GM12878 (cell line): ENCODE measurements at regions not wholly inside any gene's neighbourhood (a gene's known extent, or its start where the extent isn't known, plus 50 kb on each side); places are given as distances from the start of the nearest gene placed in this dataset.

Experiments
- ATAC-seq: fragments of 200-7000 bp; cut with Tn5 transposase; 3 replicates; pipeline ENCODE4 v1.9.1; 2020; ENCODE audit warnings: mild to moderate bottlenecking, moderate library complexity
- BruUV-seq: library from RNA; stranded (reverse); fragments of 400-500 nt; replicated peaks from 2 replicates; lab custom pipeline; 2021; lab: Mats Ljungman, UMichigan
- CTCF ChIA-PET: fragments of 300-600 bp; sonication (Branson Sonifier 250); formaldehyde crosslinking; extraction: SDS; loops from one replicate; lab custom pipeline; 2021; ENCODE audit warnings: inconsistent platforms; lab: Yijun Ruan, JAX
- POLR2A ChIA-PET: fragments of 350-600 bp; formaldehyde crosslinking; extraction: SDS; loops from one replicate; lab custom pipeline; 2021; ENCODE audit warnings: inconsistent platforms; lab: Charles Lee
- RAD21 ChIA-PET: fragments of 300-600 bp; sonication (Branson Sonifier 250); formaldehyde crosslinking; loops from one replicate; lab custom pipeline; 2023; ENCODE audit warnings: antibody characterized with exemption; ENCODE audit not compliant: unreplicated experiment; lab: Charles Lee
- SMC1A ChIA-PET: fragments of 300-600 bp; sonication (Branson Sonifier 250); formaldehyde crosslinking; loops from one replicate; lab custom pipeline; 2023; ENCODE audit not compliant: unreplicated experiment, uncharacterized antibody; lab: Charles Lee
- DNase-seq: peaks from one replicate; pipeline ENCODE4 v3.0.0-alpha.2; 2011; ENCODE audit warnings: low read depth, low spot score
- FAIRE-seq: peaks from 3 replicates; lab custom pipeline; 2011; peaks lifted over from hg19 to GRCh38; lab: Jason Lieb, UNC
- H2AFZ ChIP-seq: 2 replicates; pipeline ENCODE4 v1.6.0; 2011; ENCODE audit warnings: low read depth, low read length, control low read depth; ENCODE audit not compliant: control insufficient read depth
- H3K27ac ChIP-seq: 2 replicates; pipeline ENCODE4 v1.5.1; 2011; ENCODE audit warnings: control low read depth; ENCODE audit not compliant: control insufficient read depth, insufficient read depth
- H3K27me3 ChIP-seq, 2 experiments: replicated peaks in 1 of 2; 2 replicates each; pipeline versions ENCODE4 v1.6.0 to v1.6.1; 2011; ENCODE audit warnings: low read length in 1 of 2; ENCODE audit not compliant: control insufficient read depth in 2 of 2, insufficient read depth in 2 of 2
- H3K36me3 ChIP-seq, 2 experiments: 2 replicates each; pipeline ENCODE4 v1.5.1; 2011; ENCODE audit warnings: low read length in 1 of 2; ENCODE audit not compliant: control insufficient read depth in 2 of 2, insufficient read depth in 2 of 2
- H3K4me1 ChIP-seq: 2 replicates; pipeline ENCODE4 v1.6.1; 2011; ENCODE audit warnings: mild to moderate bottlenecking, low read length, moderate library complexity, mixed read lengths; ENCODE audit not compliant: control insufficient read depth, insufficient read depth
- H3K4me2 ChIP-seq: 2 replicates; pipeline ENCODE4 v1.6.0; 2011; ENCODE audit warnings: control low read depth; ENCODE audit not compliant: control insufficient read depth, insufficient read depth
- H3K4me3 ChIP-seq: fragments of 200-600 bp; sonication (generic); 2 replicates; pipeline ENCODE4 v1.5.1; 2016
- H3K79me2 ChIP-seq: 2 replicates; pipeline ENCODE4 v1.6.0; 2011; ENCODE audit warnings: low read length; ENCODE audit not compliant: control insufficient read depth, insufficient read depth
- H3K9ac ChIP-seq: 2 replicates; pipeline ENCODE4 v1.8.0; 2011; ENCODE audit warnings: low read length, control low read depth, mixed read lengths; ENCODE audit not compliant: control insufficient read depth, insufficient read depth
- H3K9me3 ChIP-seq: replicated peaks from 3 replicates; pipeline ENCODE4 v1.5.1; 2011; ENCODE audit warnings: mild to moderate bottlenecking, low read length; ENCODE audit not compliant: control insufficient read depth, insufficient read depth
- H4K20me1 ChIP-seq: 2 replicates; pipeline ENCODE4 v1.6.0; 2011; ENCODE audit not compliant: control insufficient read depth, insufficient read depth
- BMI1 ChIP-seq: fragments of 450-650 bp; IDR thresholded peaks from 2 replicates; pipeline ENCODE4 v1.6.1; 2016; ENCODE audit warnings: mild to moderate bottlenecking, moderate library complexity, borderline replicate concordance
- CBX5 ChIP-seq: sonication (generic); IDR thresholded peaks from 2 replicates; pipeline ENCODE4 v1.6.1; 2016; ENCODE audit warnings: low read depth, moderate library complexity, mild to moderate bottlenecking, inconsistent platforms
- CREB1 ChIP-seq: IDR thresholded peaks from 2 replicates; pipeline ENCODE4 v1.6.1; 2012; ENCODE audit warnings: low read depth, mild to moderate bottlenecking, inconsistent platforms
- HCFC1 ChIP-seq: fragments of 150-350 bp; IDR thresholded peaks from 2 replicates; pipeline ENCODE4 v1.6.1; 2014; ENCODE audit warnings: low read length
- HDAC2 ChIP-seq: fragments of 200-600 bp; sonication (generic); IDR thresholded peaks from 2 replicates; pipeline ENCODE4 v1.6.1; 2017
- IRF4 ChIP-seq: IDR thresholded peaks from 2 replicates; pipeline ENCODE4 v1.6.1; 2011; ENCODE audit warnings: low read depth, low read length
- KLF5 ChIP-seq: fragments of 450-650 bp; IDR thresholded peaks from 2 replicates; pipeline ENCODE4 v1.6.1; 2014; ENCODE audit warnings: mild to moderate bottlenecking; ENCODE audit not compliant: partially characterized antibody
- MTA2 ChIP-seq: fragments of 450-650 bp; IDR thresholded peaks from 2 replicates; pipeline ENCODE4 v1.6.1; 2016; ENCODE audit warnings: low read depth, mild to moderate bottlenecking, moderate library complexity
- RAD51 ChIP-seq: fragments of 450-650 bp; IDR thresholded peaks from 2 replicates; pipeline ENCODE4 v1.6.1; 2016; ENCODE audit warnings: moderate library complexity, mild to moderate bottlenecking, inconsistent platforms
- TAF1 ChIP-seq: IDR thresholded peaks from 2 replicates; pipeline ENCODE4 v1.6.1; 2011; ENCODE audit warnings: mild to moderate bottlenecking, low read depth, low read length, borderline replicate concordance
- TARDBP ChIP-seq: IDR thresholded peaks from 2 replicates; pipeline ENCODE4 v1.6.1; 2016; ENCODE audit warnings: borderline replicate concordance
- WGBS: methylation state at CpG from one replicate; pipeline ENCODE4 v1.1.6; 2016; ENCODE audit warnings: low lambda C conversion rate; ENCODE audit not compliant: insufficient replicate concordance, insufficient coverage; ENCODE audit errors: missing lambda C conversion rate; 5-methylcytosine and 5-hydroxymethylcytosine counted together
- in situ Hi-C: fragments of 300-500 bp; cut with MboI; formaldehyde crosslinking; loops from 9 replicates; pipeline ENCODE4 v1.14.3; 2018; ENCODE audit warnings: mixed read lengths
- intact Hi-C: fragments of 100-400 bp; cut with micrococcal nuclease; formaldehyde crosslinking; loops from one replicate; pipeline ENCODE4 v1.14.2; 2022; ENCODE audit not compliant: unreplicated experiment
- TF ChIP-seq, protein P1 (sequence below): IDR thresholded peaks from 2 replicates; pipeline ENCODE4 v1.6.1; 2011; ENCODE audit warnings: mild to moderate bottlenecking, low read depth, low read length, moderate library complexity; ENCODE audit not compliant: insufficient replicate concordance
- TF ChIP-seq, protein P2 (sequence below): fragments of 450-650 bp; IDR thresholded peaks from 2 replicates; pipeline ENCODE4 v1.6.1; 2016; ENCODE audit warnings: mild to moderate bottlenecking

DNA sequence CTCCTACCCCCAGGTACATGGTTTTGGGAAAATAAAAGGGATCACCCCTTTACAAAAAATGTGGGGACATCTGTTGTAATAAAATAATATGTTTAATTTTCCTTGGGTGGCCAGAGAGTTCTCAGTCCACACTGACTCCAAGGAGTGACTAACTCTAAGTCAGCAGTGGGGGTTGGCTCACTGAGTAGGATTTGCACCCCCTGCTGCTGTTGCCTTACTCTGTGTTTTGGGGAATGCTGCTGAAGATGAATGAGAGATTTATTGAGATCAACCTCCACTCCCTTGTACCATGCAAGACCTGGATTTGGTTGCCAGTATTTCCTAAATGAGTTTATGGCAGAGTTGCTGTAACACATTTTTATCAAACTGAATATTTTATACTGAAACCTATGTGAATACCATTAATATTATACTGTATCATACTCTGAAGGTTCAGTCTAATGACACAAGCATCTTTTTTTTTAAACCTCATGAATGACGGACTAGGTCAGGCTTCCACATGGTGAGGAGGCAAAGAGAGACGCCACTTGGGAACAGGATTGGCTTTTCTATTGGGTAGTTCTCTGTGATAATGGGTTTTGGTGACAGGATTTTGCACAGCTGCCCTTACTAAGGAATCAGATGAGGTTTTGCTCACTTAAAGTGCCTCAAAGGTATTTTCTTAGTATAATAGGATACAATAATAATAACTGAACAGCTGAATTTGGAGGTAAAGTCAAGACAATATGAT lies 121.3 kb upstream of the OSMR start:
- Histone ChIP-seq H3K27ac (no peak overlapping the region), H3K9me3 (no peaks in the 10 kb centered on the region; the same call in 2 of the 3 replicates), H3K36me3 (no peaks in the 10 kb centered on the region), H3K79me2 (no peaks in the 10 kb centered on the region), H4K20me1 (no peaks in the 10 kb centered on the region), H3K4me1 (no peaks in the 10 kb centered on the region), H3K4me3 (no peak overlapping the region), H2AFZ (no peak overlapping the region), H3K4me2 (no peak overlapping the region), H3K27me3 (no peaks in the 10 kb centered on the region), H3K9ac (no peak overlapping the region)
- in situ Hi-C loops: no loop called here
- WGBS: 25% methylated on average over 2 of the region's 2 CpGs
- ChIA-PET RAD21 (no interaction called here), SMC1A (interaction anchor here (1.0 kb wide), 1 partner anchor 9 kb away, joined by 4 read pairs; no protein-coding TSS in a partner anchor), POLR2A (no interaction called here), CTCF (interaction anchor here (5.6 kb wide), 1 partner anchor 283 kb away, joined by 18 read pairs; no protein-coding TSS in a partner anchor)
- ATAC-seq (no peak), FAIRE-seq (no peak), DNase-seq (no peak)
- intact Hi-C loops: no loop called here
- TF ChIP-seq IRF4 (no peak), RAD51 (no peak), HCFC1 (no peak), HDAC2 (no peak), MTA2 (no peak), KLF5 (no peak), BMI1 (no peak), CBX5 (no peak), TAF1 (no peak), TARDBP (no peak), CREB1 (no peak)
- TF ChIP-seq, protein P1, sequence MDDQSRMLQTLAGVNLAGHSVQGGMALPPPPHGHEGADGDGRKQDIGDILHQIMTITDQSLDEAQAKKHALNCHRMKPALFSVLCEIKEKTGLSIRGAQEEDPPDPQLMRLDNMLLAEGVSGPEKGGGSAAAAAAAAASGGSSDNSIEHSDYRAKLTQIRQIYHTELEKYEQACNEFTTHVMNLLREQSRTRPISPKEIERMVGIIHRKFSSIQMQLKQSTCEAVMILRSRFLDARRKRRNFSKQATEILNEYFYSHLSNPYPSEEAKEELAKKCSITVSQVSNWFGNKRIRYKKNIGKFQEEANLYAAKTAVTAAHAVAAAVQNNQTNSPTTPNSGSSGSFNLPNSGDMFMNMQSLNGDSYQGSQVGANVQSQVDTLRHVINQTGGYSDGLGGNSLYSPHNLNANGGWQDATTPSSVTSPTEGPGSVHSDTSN: no peak
- TF ChIP-seq, protein P2, sequence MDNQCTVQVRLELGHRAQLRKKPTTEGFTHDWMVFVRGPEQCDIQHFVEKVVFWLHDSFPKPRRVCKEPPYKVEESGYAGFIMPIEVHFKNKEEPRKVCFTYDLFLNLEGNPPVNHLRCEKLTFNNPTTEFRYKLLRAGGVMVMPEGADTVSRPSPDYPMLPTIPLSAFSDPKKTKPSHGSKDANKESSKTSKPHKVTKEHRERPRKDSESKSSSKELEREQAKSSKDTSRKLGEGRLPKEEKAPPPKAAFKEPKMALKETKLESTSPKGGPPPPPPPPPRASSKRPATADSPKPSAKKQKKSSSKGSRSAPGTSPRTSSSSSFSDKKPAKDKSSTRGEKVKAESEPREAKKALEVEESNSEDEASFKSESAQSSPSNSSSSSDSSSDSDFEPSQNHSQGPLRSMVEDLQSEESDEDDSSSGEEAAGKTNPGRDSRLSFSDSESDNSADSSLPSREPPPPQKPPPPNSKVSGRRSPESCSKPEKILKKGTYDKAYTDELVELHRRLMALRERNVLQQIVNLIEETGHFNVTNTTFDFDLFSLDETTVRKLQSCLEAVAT: no peak
- no TSS peak for BruUV-seq
